Uterus (tissue), 2 donors: ENCODE measurements at regions not wholly inside any gene's neighbourhood (a gene's known extent, or its start where the extent isn't known, plus 50 kb on each side); places are given as distances from the start of the nearest gene placed in this dataset.

Experiments used
- POLR2A ChIP-seq, 2 donors: fragments of 450-650 bp; IDR thresholded peaks; one replicate each; pipeline ENCODE4 v1.6.1; 2016; ENCODE audit warnings: antibody characterized with exemption in 2 of 2, mild to moderate bottlenecking in 1 of 2, moderate library complexity in 1 of 2
- TF ChIP-seq, protein P1 (sequence below), 4 experiments: fragments of 200-600 bp in 2 of 4; fragments of 450-650 bp in 2 of 4; sonication (generic) in 2 of 4; IDR thresholded peaks; one replicate each; pipeline ENCODE4 v1.5.1; 2016 to 2019; ENCODE audit warnings: antibody characterized with exemption in 4 of 4, mild to moderate bottlenecking in 2 of 4, moderate library complexity in 1 of 4

DNA sequence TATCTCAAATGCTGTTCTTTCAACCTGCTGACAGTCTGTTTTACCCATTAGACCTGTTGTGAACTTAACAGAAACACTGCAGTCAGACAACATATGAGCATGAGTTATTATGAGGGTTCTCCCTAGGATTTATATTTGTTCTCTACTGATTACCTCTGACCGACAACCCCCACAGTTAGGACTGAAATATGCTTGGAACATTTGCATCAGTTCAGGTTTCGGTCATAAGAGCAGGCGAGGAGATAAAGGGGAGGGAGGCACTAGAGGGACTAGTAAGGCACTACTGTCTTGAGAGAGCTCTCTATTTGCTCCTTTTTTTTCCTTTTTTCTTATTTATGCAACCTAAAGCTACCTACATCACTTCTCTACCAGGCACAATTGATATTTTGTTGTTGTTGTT lies 133.2 kb upstream of the REG3G start:
- TF ChIP-seq, protein P1, sequence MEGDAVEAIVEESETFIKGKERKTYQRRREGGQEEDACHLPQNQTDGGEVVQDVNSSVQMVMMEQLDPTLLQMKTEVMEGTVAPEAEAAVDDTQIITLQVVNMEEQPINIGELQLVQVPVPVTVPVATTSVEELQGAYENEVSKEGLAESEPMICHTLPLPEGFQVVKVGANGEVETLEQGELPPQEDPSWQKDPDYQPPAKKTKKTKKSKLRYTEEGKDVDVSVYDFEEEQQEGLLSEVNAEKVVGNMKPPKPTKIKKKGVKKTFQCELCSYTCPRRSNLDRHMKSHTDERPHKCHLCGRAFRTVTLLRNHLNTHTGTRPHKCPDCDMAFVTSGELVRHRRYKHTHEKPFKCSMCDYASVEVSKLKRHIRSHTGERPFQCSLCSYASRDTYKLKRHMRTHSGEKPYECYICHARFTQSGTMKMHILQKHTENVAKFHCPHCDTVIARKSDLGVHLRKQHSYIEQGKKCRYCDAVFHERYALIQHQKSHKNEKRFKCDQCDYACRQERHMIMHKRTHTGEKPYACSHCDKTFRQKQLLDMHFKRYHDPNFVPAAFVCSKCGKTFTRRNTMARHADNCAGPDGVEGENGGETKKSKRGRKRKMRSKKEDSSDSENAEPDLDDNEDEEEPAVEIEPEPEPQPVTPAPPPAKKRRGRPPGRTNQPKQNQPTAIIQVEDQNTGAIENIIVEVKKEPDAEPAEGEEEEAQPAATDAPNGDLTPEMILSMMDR (IDR thresholded peaks at IDR 0.05), result no peak
- no peak for TF ChIP-seq POLR2A (IDR thresholded peaks at IDR 0.05)
